Retina (tissue), 1 donor: ENCODE measurements at regions not wholly inside any gene's neighbourhood (a gene's known extent, or its start where the extent isn't known, plus 50 kb on each side); places are given as distances from the start of the nearest gene placed in this dataset.
"Not testable (repeated sequence)": the region's sequence is repeated elsewhere in the genome, so short reads cannot be mapped to it uniquely, and the experiment has no call there.

Experiments
- DNase-seq: peaks from one replicate; pipeline ENCODE4 v3.0.0-alpha.2; 2016

DNA sequence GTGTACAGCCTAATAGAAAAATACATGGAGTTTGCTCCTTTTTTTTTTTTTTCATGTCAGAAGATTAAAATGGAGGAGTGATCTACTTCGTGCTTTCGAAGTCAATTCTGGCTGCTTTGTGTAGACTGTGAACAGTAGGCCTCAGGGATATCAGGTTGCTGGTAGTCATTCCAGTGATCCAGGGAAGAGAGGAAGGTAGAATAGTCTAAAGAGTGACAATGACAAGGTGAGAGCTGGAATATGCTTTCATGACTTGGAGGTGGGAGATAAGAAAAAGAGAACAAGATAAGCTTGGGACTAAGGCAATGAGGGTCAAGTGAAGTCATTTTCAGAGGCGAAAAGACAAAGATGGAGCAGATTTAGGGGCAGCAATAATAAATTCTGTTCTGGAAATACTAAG is 111.3 kb upstream of the MIR17HG start:
- no peak for DNase-seq

DNA sequence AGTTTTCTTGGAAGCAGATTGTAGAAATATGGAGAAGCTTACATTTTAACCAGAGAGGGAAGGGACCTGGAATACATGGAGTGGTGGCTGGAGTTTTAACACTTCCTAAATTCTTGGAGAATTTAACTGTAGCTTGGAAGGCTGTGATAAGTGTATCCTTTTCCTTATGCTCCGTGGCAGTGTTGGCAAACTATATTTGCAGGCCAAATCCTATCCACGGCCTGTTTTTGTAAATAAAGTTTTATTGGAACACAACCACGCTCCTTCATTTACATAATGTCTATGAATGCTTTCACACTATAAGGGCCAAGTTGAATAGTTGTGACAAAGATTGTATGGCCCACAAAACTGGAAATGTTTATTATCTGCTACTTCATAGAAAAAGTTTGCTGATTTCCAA is 110.6 kb upstream of the MIR17HG start:
- DNase-seq = no peak

GRCh38 chr13:91238036-91238435 is 109.5 kb upstream of the MIR17HG start:
- DNase-seq = no peak

- DNase-seq = no peak
Measured at GRCh38 chr13:91240341-91240740, 107.1 kb upstream of the MIR17HG start.

GRCh38 chr13:91241221-91241933 is 106.1 kb upstream of the MIR17HG start:
- no peak for DNase-seq

- no peak for DNase-seq
Measured at GRCh38 chr13:91242652-91243051, 104.8 kb upstream of the MIR17HG start.

GRCh38 chr13:91245288-91245687 is 102.2 kb upstream of the MIR17HG start:
- no peak for DNase-seq

GRCh38 chr13:91247768-91248167 is 99.7 kb upstream of the MIR17HG start:
- no peak for DNase-seq

- DNase-seq = no peak
Measured at GRCh38 chr13:91248249-91248648, 99.2 kb upstream of the MIR17HG start.

DNA sequence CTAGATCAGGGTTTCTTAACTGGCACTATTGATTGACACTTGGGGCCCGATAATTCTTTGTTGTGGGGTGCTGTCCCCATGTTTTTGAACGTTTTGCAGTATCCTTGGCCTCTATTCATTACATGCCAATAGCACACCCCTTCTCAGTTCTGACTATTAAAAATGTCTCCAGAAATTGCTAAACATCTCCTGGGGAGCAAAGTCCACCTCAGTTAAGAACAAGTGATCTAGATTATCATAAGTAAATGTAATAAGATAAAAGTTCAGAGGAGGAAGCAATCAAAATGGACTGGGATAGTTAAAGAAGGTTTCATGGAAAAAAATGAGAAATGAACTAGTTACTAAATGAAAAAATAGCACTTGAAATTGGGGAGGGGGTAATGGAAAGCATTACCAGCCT is 98.1 kb upstream of the MIR17HG start:
- no peak for DNase-seq

DNA sequence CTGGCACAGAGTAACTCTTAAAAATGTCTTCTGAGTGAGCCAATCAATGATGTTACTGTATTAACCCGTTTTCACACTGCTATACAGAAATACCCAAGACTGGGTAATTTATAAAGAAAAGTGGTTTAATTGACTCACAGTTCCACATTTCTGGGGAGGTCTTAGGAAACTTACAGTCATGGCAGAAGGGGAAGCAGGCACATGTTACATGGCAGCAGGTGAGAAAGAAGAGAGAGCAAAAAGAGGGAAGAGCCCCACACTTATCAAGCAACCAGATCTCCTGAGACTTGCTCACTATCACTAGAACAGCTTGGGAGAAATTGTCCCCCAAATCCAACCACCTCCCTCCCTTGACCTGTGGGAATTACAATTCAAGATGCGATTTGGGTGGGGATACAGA is 97.6 kb upstream of the MIR17HG start:
- DNase-seq = peak; percentile 32

GRCh38 chr13:91251573-91251972 is 95.9 kb upstream of the MIR17HG start:
- DNase-seq = not testable (repeated sequence)

DNA sequence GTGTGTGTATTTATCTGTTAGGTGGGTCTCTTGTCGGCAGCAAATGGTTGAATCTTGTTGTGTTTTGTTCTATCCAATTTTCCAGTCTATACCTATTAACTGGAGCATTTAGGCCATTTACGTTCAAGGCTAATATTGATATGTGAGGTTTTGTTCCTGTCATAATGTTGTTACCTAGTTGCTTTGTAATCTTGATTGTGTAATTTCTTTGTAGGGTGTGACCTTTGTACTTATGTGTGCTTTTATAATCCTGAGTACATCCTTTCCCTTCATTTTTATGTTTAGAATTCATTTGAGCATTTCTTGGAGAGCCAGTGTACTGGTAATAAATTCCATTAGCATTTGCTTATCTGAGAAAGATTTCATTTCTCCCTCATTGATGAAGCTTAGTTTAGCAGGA is 83.0 kb upstream of the MIR17HG start:
- DNase-seq = no peak

- no peak for DNase-seq
Measured at GRCh38 chr13:91269237-91269636, 78.2 kb upstream of the MIR17HG start.

DNA sequence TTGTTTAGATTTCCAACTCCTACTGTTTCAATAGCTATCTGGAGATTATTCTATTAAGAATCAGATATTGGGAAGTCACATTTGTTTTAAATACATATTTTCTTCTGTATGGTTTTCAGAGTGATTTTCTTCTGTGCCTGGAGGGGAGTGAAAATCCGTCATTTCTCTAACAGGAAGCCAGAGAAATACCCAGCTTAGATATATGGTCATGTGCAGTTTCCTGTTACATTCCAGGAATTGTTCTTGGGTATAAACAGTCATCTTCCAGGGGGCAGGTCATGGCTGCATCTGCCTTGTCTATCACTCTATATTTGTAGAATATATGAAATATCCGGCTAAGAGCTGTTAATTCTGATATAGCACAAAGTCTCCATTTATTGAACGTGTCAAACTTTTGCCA is 77.5 kb upstream of the MIR17HG start:
- DNase-seq = no peak

DNA sequence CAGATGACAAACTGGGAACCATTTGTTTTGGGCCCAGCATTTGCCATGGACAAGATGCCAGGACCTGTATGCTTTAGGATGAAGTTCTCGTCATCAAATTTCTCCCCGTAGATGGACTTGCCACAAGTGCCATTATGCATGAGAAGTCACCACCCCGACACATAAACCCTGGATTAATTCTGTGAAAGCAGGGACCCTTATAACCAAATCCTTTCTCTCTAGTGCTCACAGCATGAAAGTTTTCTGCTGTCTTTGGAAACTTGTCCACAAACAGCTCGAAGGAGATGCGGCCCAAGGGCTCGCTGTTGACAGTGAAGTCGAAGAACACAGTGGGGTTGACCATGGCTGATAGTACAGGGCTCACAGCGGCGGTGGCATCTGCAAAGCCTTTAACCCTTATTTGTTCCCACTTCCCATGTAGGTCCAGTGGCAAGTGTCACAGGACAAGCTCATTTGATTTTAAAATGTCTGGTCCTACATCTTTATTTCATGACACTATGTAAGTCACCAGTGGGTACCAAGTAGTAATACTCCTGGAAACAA is 75.2 kb upstream of the MIR17HG start:
- no peak for DNase-seq

GRCh38 chr13:91273675-91274074 is 73.8 kb upstream of the MIR17HG start:
- DNase-seq = no peak

GRCh38 chr13:91277013-91277676 is 70.3 kb upstream of the MIR17HG start:
- no peak for DNase-seq

DNA sequence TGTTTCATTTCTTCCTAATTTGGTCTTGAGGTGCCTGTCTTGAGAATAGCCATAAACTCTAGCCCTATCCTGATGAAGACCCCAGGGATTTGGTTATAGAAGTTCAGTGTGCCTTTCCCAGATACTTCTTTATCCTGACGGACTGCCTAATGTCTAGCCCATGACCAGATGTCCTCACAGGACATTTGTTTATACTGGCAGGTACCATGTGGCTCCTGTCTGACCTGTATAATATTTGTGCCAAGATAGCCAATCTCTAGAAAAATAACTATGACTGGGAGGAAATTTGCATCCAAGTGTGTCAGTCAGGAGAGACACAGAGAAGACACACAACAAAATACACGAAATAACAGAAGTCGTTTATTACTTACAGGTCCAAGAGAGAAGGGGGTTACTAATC is 69.2 kb upstream of the MIR17HG start:
- no peak for DNase-seq

- DNase-seq = no peak
Measured at GRCh38 chr13:91278888-91279287, 68.6 kb upstream of the MIR17HG start.

DNA sequence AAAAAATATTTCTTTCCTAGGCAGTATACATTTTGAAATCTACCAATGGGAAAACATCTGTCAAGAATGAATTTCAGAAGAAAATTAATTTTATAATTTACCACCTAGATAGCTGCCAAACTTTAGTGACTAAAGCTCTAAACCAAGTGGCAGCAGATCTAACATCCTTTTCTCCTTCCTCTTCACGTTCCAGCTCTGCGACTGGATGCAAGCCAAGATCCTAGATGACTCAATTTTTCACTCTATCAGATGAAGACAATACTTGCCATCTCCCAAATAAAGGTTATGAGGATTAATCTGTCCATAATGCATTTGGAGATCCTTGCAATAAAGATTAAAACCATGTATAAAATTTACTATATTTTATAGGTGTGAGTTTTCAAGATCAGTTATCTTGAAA is 66.7 kb upstream of the MIR17HG start:
- no peak for DNase-seq

GRCh38 chr13:91284335-91284734 is 63.2 kb upstream of the MIR17HG start:
- no peak for DNase-seq

- no peak for DNase-seq
Measured at GRCh38 chr13:91286317-91286716, 61.2 kb upstream of the MIR17HG start.

- DNase-seq = no peak
Measured at GRCh38 chr13:91291078-91291477, 56.4 kb upstream of the MIR17HG start.
